ENCODE measurements at regions not wholly inside any gene's neighbourhood (a gene's known extent, or its start where the extent isn't known, plus 50 kb on each side); places are given as distances from the start of the nearest gene placed in this dataset.

DNA sequence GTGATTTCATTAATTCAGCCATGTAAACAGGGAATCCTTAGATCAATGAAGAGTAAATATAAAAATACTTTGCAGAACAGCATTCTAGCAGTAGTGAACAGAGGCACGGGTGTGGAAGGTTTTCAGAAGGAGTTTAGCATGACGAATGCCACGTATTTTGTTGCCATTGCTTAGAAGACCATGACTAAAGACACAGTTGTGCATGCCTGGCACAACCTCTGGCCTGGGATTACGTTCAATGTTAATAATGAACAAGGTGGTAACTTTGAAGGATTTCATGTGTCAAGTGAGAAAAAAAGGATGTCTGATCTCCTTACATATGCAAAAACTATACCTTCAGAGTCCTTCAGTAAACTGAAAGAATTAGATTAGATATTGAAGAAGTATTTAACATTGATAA lies 171.9 kb downstream of the MAGEB5 start:
- Histone ChIP-seq H3K9ac (ENCODE audit: insufficient read depth in 1 of 2, low read length in 2 of 2) (no peak overlapping the region), H3K4me1 (ENCODE audit: control insufficient read depth in 5 of 5, insufficient read depth in 5 of 5, low read length in 5 of 5) (no peaks in the 10 kb centered on the region), H3K4me3 (no peak overlapping the region), H3K27ac (ENCODE audit: low read depth in 1 of 2, low read length in 1 of 2) (no peak overlapping the region), H3K27me3 (ENCODE audit: control insufficient read depth in 3 of 3, insufficient read depth in 3 of 3, low read length in 2 of 3) (peaks cover 0 to under 1% (median 0%) of the 10 kb centered on the region in 3 donors), H3K9me3 (ENCODE audit: control insufficient read depth in 4 of 4, insufficient read depth in 3 of 4, low read length in 3 of 4) (no peaks in the 10 kb centered on the region), H3K36me3 (ENCODE audit: control insufficient read depth in 4 of 4, insufficient read depth in 4 of 4, low read length in 4 of 4) (no peaks in the 10 kb centered on the region)
- DNase-seq (no peak), ATAC-seq (ENCODE audit: insufficient read depth, low FRiP score) (no peak)
- TF ChIP-seq, protein P1, sequence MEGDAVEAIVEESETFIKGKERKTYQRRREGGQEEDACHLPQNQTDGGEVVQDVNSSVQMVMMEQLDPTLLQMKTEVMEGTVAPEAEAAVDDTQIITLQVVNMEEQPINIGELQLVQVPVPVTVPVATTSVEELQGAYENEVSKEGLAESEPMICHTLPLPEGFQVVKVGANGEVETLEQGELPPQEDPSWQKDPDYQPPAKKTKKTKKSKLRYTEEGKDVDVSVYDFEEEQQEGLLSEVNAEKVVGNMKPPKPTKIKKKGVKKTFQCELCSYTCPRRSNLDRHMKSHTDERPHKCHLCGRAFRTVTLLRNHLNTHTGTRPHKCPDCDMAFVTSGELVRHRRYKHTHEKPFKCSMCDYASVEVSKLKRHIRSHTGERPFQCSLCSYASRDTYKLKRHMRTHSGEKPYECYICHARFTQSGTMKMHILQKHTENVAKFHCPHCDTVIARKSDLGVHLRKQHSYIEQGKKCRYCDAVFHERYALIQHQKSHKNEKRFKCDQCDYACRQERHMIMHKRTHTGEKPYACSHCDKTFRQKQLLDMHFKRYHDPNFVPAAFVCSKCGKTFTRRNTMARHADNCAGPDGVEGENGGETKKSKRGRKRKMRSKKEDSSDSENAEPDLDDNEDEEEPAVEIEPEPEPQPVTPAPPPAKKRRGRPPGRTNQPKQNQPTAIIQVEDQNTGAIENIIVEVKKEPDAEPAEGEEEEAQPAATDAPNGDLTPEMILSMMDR (IDR thresholded peaks at IDR 0.05; ENCODE audit: control extremely low read depth, extremely low read depth), result no peak
- WGBS, 2 donors, result 63 to 84% methylated on average over 4 of the region's 4 CpGs

DNA sequence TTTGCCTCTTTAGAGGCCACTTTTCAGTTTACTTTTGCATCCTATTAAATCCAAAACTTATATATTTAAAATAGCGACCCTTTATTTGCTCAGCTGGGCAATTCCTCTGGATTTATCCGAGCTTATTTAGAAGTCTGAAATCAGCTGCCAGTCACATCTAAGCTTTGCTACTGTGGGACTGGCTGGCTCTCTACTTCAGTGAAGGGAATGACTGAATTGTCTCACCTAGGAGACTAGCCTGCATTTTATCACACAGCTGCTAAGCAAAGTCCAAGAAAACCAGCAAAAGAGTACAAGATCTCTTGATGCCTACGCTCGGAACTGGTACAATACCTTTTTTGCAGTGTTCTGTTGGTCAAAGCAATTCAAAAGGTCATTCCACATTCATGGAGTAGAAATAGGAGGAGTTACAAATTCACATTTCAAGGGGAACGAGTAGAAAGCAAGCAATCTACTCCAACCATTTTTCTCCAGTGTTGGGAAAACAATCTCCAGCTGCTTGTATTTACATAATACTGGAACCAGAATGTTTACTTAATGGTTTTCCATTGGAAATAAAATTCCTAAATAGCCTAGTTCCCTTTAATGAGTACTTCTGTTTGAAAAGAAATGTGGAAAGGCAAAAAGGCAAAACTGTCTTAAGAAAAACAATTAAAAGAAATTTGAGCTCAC lies 160.2 kb downstream of the MAGEB5 start:
- DNase-seq, result no peak
- 46 to 66% methylated on average over 5 of the region's 5 CpGs for WGBS, 2 donors

DNA sequence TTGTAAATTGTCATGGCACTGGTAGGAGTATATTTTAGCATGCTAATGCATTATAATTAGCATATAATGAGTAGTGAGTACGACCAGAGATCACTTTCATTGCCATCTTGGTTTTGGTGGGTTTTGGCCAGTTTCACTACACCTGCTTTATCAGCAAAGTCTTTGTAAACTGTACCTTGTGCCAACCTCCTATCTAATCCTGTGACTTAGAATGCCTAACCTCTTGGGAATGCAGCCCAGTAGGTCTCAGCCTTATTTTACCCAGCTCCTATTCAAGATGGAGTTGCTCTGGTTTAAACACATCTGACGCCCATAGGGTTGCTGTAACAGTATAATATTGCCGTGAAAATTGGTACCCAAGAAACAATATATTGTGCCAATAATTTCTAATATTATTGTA lies 159.4 kb downstream of the MAGEB5 start:
- no peaks in the 10 kb centered on the region for H3K4me1 ChIP-seq (ENCODE audit: control insufficient read depth in 5 of 5, insufficient read depth in 5 of 5, low read length in 5 of 5)
- ATAC-seq (ENCODE audit: insufficient read depth, low FRiP score) (no peak), DNase-seq (no peak)
- no peaks in the 10 kb centered on the region for H3K36me3 ChIP-seq (ENCODE audit: control insufficient read depth in 4 of 4, insufficient read depth in 4 of 4, low read length in 4 of 4)
- no peaks in the 10 kb centered on the region for H3K27me3 ChIP-seq (ENCODE audit: control insufficient read depth in 3 of 3, insufficient read depth in 3 of 3, low read length in 2 of 3)
- TF ChIP-seq, protein P1 (IDR thresholded peaks at IDR 0.05; ENCODE audit: control extremely low read depth, extremely low read depth), result no peak
- 64 to 77% methylated on average over 3 of the region's 3 CpGs for WGBS, 2 donors
- no peak overlapping the region for H3K4me3 ChIP-seq
- no peak overlapping the region for H3K27ac ChIP-seq (ENCODE audit: low read depth in 1 of 2, low read length in 1 of 2)
- no peak overlapping the region for H3K9ac ChIP-seq (ENCODE audit: insufficient read depth in 1 of 2, low read length in 2 of 2)
- H3K9me3 ChIP-seq (ENCODE audit: control insufficient read depth in 4 of 4, insufficient read depth in 3 of 4, low read length in 3 of 4), result peaks cover 0 to 1% (median 0%) of the 10 kb centered on the region in 4 donors

More for the DNA sequence above, 160.2 kb downstream of the MAGEB5 start:
- TF ChIP-seq, protein P1 (IDR thresholded peaks at IDR 0.05; ENCODE audit: control extremely low read depth, extremely low read depth), result no peak
- H3K9me3 ChIP-seq (ENCODE audit: control insufficient read depth in 4 of 4, insufficient read depth in 3 of 4, low read length in 3 of 4), result peaks cover 0 to 1% (median 0%) of the 10 kb centered on the region in 4 donors
- no peak overlapping the region for H3K9ac ChIP-seq (ENCODE audit: insufficient read depth in 1 of 2, low read length in 2 of 2)
- H3K27me3 ChIP-seq (ENCODE audit: control insufficient read depth in 3 of 3, insufficient read depth in 3 of 3, low read length in 2 of 3), result no peaks in the 10 kb centered on the region
- no peak overlapping the region for H3K4me3 ChIP-seq
- H3K27ac ChIP-seq (ENCODE audit: low read depth in 1 of 2, low read length in 1 of 2), result no peak overlapping the region
- H3K4me1 ChIP-seq (ENCODE audit: control insufficient read depth in 5 of 5, insufficient read depth in 5 of 5, low read length in 5 of 5), result no peaks in the 10 kb centered on the region
- no peaks in the 10 kb centered on the region for H3K36me3 ChIP-seq (ENCODE audit: control insufficient read depth in 4 of 4, insufficient read depth in 4 of 4, low read length in 4 of 4)
- ATAC-seq (ENCODE audit: insufficient read depth, low FRiP score), result no peak

DNA sequence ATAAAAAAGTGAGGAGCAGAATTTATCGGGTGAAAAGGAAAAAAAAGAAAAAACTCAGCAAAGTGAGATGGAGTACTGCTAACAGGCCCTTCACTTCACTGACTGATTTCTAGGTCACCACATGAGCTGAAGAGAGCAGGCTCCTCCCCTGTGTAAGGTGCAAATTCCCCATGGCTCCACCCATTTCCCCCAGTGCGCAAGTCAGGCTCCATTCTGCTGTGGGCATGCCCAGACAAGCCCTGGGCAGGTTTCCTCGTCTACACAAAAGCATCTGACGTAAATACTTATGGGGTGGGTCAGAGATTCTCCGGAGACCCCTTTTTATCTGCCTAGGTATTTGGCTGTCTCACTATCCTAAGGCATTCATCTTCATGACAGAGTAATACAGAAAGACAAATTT lies 157.9 kb downstream of the MAGEB5 start:
- H3K9ac ChIP-seq (ENCODE audit: insufficient read depth in 1 of 2, low read length in 2 of 2), result no peak overlapping the region
- H3K4me1 ChIP-seq (ENCODE audit: control insufficient read depth in 5 of 5, insufficient read depth in 5 of 5, low read length in 5 of 5), result no peaks in the 10 kb centered on the region
- peaks cover 0 to 1% (median 0%) of the 10 kb centered on the region in 4 donors for H3K9me3 ChIP-seq (ENCODE audit: control insufficient read depth in 4 of 4, insufficient read depth in 3 of 4, low read length in 3 of 4)
- no peak overlapping the region for H3K27ac ChIP-seq (ENCODE audit: low read depth in 1 of 2, low read length in 1 of 2)
- TF ChIP-seq, protein P1 (IDR thresholded peaks at IDR 0.05; ENCODE audit: control extremely low read depth, extremely low read depth), result no peak
- no peaks in the 10 kb centered on the region for H3K36me3 ChIP-seq (ENCODE audit: control insufficient read depth in 4 of 4, insufficient read depth in 4 of 4, low read length in 4 of 4)
- no peaks in the 10 kb centered on the region for H3K27me3 ChIP-seq (ENCODE audit: control insufficient read depth in 3 of 3, insufficient read depth in 3 of 3, low read length in 2 of 3)
- no peak for DNase-seq
- no peak overlapping the region for H3K4me3 ChIP-seq
- WGBS, 2 donors, result 79 to 89% methylated on average over 5 of the region's 5 CpGs
- no peak for ATAC-seq (ENCODE audit: insufficient read depth, low FRiP score)
